Activated naive CD8-positive, alpha-beta T cell treated with anti-CD3 and anti-CD28 coated beads for 36 hours (primary cell): ENCODE measurements at regions not wholly inside any gene's neighbourhood (a gene's known extent, or its start where the extent isn't known, plus 50 kb on each side); places are given as distances from the start of the nearest gene placed in this dataset.
"Not testable (repeated sequence)": the region's sequence is repeated elsewhere in the genome, so short reads cannot be mapped to it uniquely, and the experiment has no call there.

Source experiments
- DNase-seq: peaks from one replicate; pipeline ENCODE4 v3.0.0; 2021
- H3K27ac Mint-ChIP-seq: one replicate; pipeline ENCODE4 v1.8.0; 2022; ENCODE audit warnings: mild to moderate bottlenecking, moderate library complexity, mixed read lengths
- H3K27me3 Mint-ChIP-seq: one replicate; pipeline ENCODE4 v1.8.0; 2022; ENCODE audit warnings: mild to moderate bottlenecking, mixed read lengths
- H3K36me3 Mint-ChIP-seq: one replicate; pipeline ENCODE4 v1.8.0; 2021; ENCODE audit warnings: mild to moderate bottlenecking, mixed read lengths
- H3K4me1 Mint-ChIP-seq: one replicate; pipeline ENCODE4 v1.8.0; 2021; ENCODE audit warnings: mixed read lengths
- H3K4me3 Mint-ChIP-seq: one replicate; pipeline ENCODE4 v1.8.0; 2022; ENCODE audit warnings: mild to moderate bottlenecking, moderate library complexity, mixed read lengths
- H3K9me3 Mint-ChIP-seq: one replicate; pipeline ENCODE4 v1.8.0; 2022; ENCODE audit warnings: mixed read lengths

- Mint-ChIP-seq H3K4me3 (no peak overlapping the region), H3K27me3 (no peaks in the 10 kb centered on the region), H3K4me1 (no peaks in the 10 kb centered on the region), H3K9me3 (no peaks in the 10 kb centered on the region), H3K36me3 (no peaks in the 10 kb centered on the region), H3K27ac (no peak overlapping the region)
- DNase-seq, result no peak
Measured at GRCh38 chrX:39791691-39792090, 306.1 kb downstream of the BCOR start.

- Mint-ChIP-seq H3K9me3 (no peaks in the 10 kb centered on the region), H3K4me1 (no peaks in the 10 kb centered on the region), H3K36me3 (no peaks in the 10 kb centered on the region), H3K27ac (no peak overlapping the region), H3K4me3 (no peak overlapping the region), H3K27me3 (no peaks in the 10 kb centered on the region)
- DNase-seq, result no peak
Measured at GRCh38 chrX:39795605-39796004, 302.2 kb downstream of the BCOR start.

- Mint-ChIP-seq H3K27me3 (no peaks in the 10 kb centered on the region), H3K9me3 (no peaks in the 10 kb centered on the region), H3K27ac (no peak overlapping the region), H3K4me1 (no peaks in the 10 kb centered on the region), H3K4me3 (no peak overlapping the region), H3K36me3 (no peaks in the 10 kb centered on the region)
- DNase-seq, result no peak
Measured at GRCh38 chrX:39796856-39797255, 300.9 kb downstream of the BCOR start.

GRCh38 chrX:39798488-39798887 is 299.3 kb downstream of the BCOR start:
- DNase-seq, H3K27ac Mint-ChIP-seq, H3K4me1 Mint-ChIP-seq, H3K9me3 Mint-ChIP-seq, H3K27me3 Mint-ChIP-seq, H3K36me3 Mint-ChIP-seq, H3K4me3 Mint-ChIP-seq: not testable (repeated sequence)

GRCh38 chrX:39802354-39802753 is 295.4 kb downstream of the BCOR start:
- Mint-ChIP-seq H3K36me3 (peaks cover 2% of the 10 kb centered on the region), H3K27me3 (no peaks in the 10 kb centered on the region), H3K9me3 (no peaks in the 10 kb centered on the region), H3K27ac (no peak overlapping the region), H3K4me3 (no peak overlapping the region), H3K4me1 (peaks cover 5% of the 10 kb centered on the region)
- DNase-seq, result no peak

GRCh38 chrX:39802908-39803307 is 294.9 kb downstream of the BCOR start:
- Mint-ChIP-seq H3K4me1 (peaks cover 5% of the 10 kb centered on the region), H3K4me3 (no peak overlapping the region), H3K36me3 (peaks cover 2% of the 10 kb centered on the region), H3K27me3 (no peaks in the 10 kb centered on the region), H3K9me3 (no peaks in the 10 kb centered on the region), H3K27ac (no peak overlapping the region)
- DNase-seq, result no peak

- H3K4me1 Mint-ChIP-seq, result peaks cover 5% of the 10 kb centered on the region
- DNase-seq, result no peak
- H3K27ac Mint-ChIP-seq, result no peak overlapping the region
- peaks cover 2% of the 10 kb centered on the region for H3K36me3 Mint-ChIP-seq
- H3K9me3 Mint-ChIP-seq, result no peaks in the 10 kb centered on the region
- no peaks in the 10 kb centered on the region for H3K27me3 Mint-ChIP-seq
- H3K4me3 Mint-ChIP-seq, result no peak overlapping the region
Measured at GRCh38 chrX:39805022-39805421, 292.7 kb downstream of the BCOR start.

GRCh38 chrX:39805825-39806224 is 291.9 kb downstream of the BCOR start:
- peaks cover 2% of the 10 kb centered on the region for H3K36me3 Mint-ChIP-seq
- H3K4me3 Mint-ChIP-seq, result no peak overlapping the region
- H3K9me3 Mint-ChIP-seq, result no peaks in the 10 kb centered on the region
- peaks cover 5% of the 10 kb centered on the region for H3K4me1 Mint-ChIP-seq
- H3K27ac Mint-ChIP-seq, result no peak overlapping the region
- no peak for DNase-seq
- no peaks in the 10 kb centered on the region for H3K27me3 Mint-ChIP-seq

- H3K9me3 Mint-ChIP-seq, result no peaks in the 10 kb centered on the region
- no peak overlapping the region for H3K4me3 Mint-ChIP-seq
- no peaks in the 10 kb centered on the region for H3K27me3 Mint-ChIP-seq
Measured at GRCh38 chrX:39808471-39808917, 289.3 kb downstream of the BCOR start.

GRCh38 chrX:39809331-39809730 is 288.4 kb downstream of the BCOR start:
- Mint-ChIP-seq H3K27ac (no peak overlapping the region), H3K4me1 (peaks cover 8% of the 10 kb centered on the region), H3K27me3 (no peaks in the 10 kb centered on the region), H3K4me3 (no peak overlapping the region), H3K9me3 (no peaks in the 10 kb centered on the region), H3K36me3 (peaks cover 2% of the 10 kb centered on the region)
- no peak for DNase-seq

More at GRCh38 chrX:39808471-39808917, 289.3 kb downstream of the BCOR start:
- H3K36me3 Mint-ChIP-seq, result peaks cover 2% of the 10 kb centered on the region
- H3K4me1 Mint-ChIP-seq, result peaks cover 5% of the 10 kb centered on the region
- no peak for DNase-seq
- H3K27ac Mint-ChIP-seq, result no peak overlapping the region

- Mint-ChIP-seq H3K36me3 (peaks cover 2% of the 10 kb centered on the region), H3K27me3 (no peaks in the 10 kb centered on the region), H3K9me3 (no peaks in the 10 kb centered on the region), H3K4me1 (peaks cover 15% of the 10 kb centered on the region), H3K4me3 (no peak overlapping the region), H3K27ac (no peak overlapping the region)
- no peak for DNase-seq
Measured at GRCh38 chrX:39810901-39811300, 286.9 kb downstream of the BCOR start.

- Mint-ChIP-seq H3K4me1 (peaks cover 10% of the 10 kb centered on the region), H3K27ac (no peak overlapping the region), H3K27me3 (no peaks in the 10 kb centered on the region), H3K9me3 (no peaks in the 10 kb centered on the region), H3K36me3 (no peaks in the 10 kb centered on the region), H3K4me3 (no peak overlapping the region)
- no peak for DNase-seq
Measured at GRCh38 chrX:39811376-39811775, 286.4 kb downstream of the BCOR start.

GRCh38 chrX:39813631-39814277 is 284.0 kb downstream of the BCOR start:
- H3K27me3 Mint-ChIP-seq, result peaks cover 4% of the 10 kb centered on the region
- H3K27ac Mint-ChIP-seq, result no peak overlapping the region
- H3K4me3 Mint-ChIP-seq, result no peak overlapping the region
- no peak for DNase-seq
- no peaks in the 10 kb centered on the region for H3K9me3 Mint-ChIP-seq
- H3K4me1 Mint-ChIP-seq, result peaks cover 25% of the 10 kb centered on the region
- H3K36me3 Mint-ChIP-seq, result no peaks in the 10 kb centered on the region

- Mint-ChIP-seq H3K4me3 (no peak overlapping the region), H3K27me3 (peaks cover 4% of the 10 kb centered on the region), H3K4me1 (peaks cover 25% of the 10 kb centered on the region), H3K36me3 (no peaks in the 10 kb centered on the region), H3K9me3 (no peaks in the 10 kb centered on the region), H3K27ac (no peak overlapping the region)
- DNase-seq, result no peak
Measured at GRCh38 chrX:39814391-39814790, 283.4 kb downstream of the BCOR start.

GRCh38 chrX:39815631-39816030 is 282.1 kb downstream of the BCOR start:
- H3K27me3 Mint-ChIP-seq, result peaks cover 4% of the 10 kb centered on the region
- H3K4me1 Mint-ChIP-seq, result peaks cover 25% of the 10 kb centered on the region
- H3K27ac Mint-ChIP-seq, result peak overlapping the region; percentile 29
- no peaks in the 10 kb centered on the region for H3K9me3 Mint-ChIP-seq
- H3K36me3 Mint-ChIP-seq, result no peaks in the 10 kb centered on the region
- DNase-seq, result peak; percentile 12
- no peak overlapping the region for H3K4me3 Mint-ChIP-seq

- Mint-ChIP-seq H3K4me1 (peaks cover 25% of the 10 kb centered on the region), H3K27ac (peak overlapping the region; percentile 38), H3K27me3 (peaks cover 4% of the 10 kb centered on the region), H3K4me3 (peak overlapping the region; percentile 42), H3K9me3 (no peaks in the 10 kb centered on the region), H3K36me3 (no peaks in the 10 kb centered on the region)
- no peak for DNase-seq
Measured at GRCh38 chrX:39816871-39817731, 280.7 kb downstream of the BCOR start.
